ENCODE measurements at regions not wholly inside any gene's neighbourhood (a gene's known extent, or its start where the extent isn't known, plus 50 kb on each side); places are given as distances from the start of the nearest gene placed in this dataset.
"Not testable (repeated sequence)": the region's sequence is repeated elsewhere in the genome, so short reads cannot be mapped to it uniquely, and the experiment has no call there.

DNA sequence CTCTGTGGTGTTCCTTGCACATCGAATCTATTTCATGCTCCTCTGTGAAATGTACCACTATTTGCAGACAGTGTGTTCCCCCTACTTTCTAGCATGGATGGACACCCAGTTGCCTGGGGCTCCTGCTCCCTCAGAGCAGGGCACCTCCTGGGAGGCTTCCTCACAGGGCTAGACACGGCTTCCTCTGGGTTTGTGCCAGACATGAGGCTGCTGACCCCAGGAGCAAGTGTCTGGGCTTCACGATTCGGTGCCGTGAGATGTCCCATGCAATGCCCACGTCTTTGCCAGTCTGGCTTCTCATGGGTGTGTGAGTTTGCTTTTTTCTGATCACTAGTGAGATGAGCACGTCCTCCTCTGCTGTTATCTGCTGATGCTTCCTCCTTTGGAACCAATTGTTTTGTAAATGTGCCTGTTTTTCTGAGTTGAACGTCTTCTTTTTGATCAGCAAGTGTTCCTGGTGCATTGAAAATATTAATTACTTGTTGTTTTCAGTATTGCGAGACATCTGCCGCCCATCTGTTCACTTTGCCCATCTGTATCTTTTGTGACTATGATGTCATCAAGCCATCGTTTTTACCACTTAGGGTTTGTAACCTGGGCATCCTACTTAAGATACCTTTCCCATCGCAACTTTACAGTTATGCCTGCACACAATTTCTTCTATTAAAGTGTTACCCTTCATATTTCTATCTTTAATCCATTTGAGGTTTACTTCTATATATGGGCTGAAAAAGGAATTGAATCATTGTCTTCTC is 92.0 kb downstream of the TTLL2 start:
- no peak overlapping the region for H3K4me3 ChIP-seq (ENCODE audit: low read length)
- no peaks in the 10 kb centered on the region for H3K27me3 ChIP-seq (ENCODE audit: control insufficient read depth, low read length)
- no peak overlapping the region for H3K27ac ChIP-seq (ENCODE audit: low read depth, low read length)
- no peaks in the 10 kb centered on the region for H3F3A ChIP-seq (ENCODE audit: control insufficient read depth, insufficient read depth)
- no peaks in the 10 kb centered on the region for H3K9me2 ChIP-seq (replicated peaks; ENCODE audit: control insufficient read depth, low read length)
- H3K9me3 ChIP-seq (ENCODE audit: control insufficient read depth, insufficient read depth, low read length): no peaks in the 10 kb centered on the region
- no peaks in the 10 kb centered on the region for H4K20me1 ChIP-seq (ENCODE audit: control insufficient read depth, insufficient read depth, low read depth, low read length)
- H3K4me2 ChIP-seq (ENCODE audit: low read length): no peak overlapping the region
- H3K4me1 ChIP-seq (ENCODE audit: control insufficient read depth, low read length): no peaks in the 10 kb centered on the region
- no peaks in the 10 kb centered on the region for H3K79me2 ChIP-seq (ENCODE audit: control insufficient read depth, low read length)
- TF ChIP-seq EZH2phosphoT487 (IDR thresholded peaks at IDR 0.05; ENCODE audit: borderline replicate concordance, low read length) (no peak), CTCF (IDR thresholded peaks at IDR 0.05; ENCODE audit: low read depth, low read length, poor library complexity, severe bottlenecking) (no peak)
- no peaks in the 10 kb centered on the region for H3K36me3 ChIP-seq (ENCODE audit: control insufficient read depth, low read length)

DNA sequence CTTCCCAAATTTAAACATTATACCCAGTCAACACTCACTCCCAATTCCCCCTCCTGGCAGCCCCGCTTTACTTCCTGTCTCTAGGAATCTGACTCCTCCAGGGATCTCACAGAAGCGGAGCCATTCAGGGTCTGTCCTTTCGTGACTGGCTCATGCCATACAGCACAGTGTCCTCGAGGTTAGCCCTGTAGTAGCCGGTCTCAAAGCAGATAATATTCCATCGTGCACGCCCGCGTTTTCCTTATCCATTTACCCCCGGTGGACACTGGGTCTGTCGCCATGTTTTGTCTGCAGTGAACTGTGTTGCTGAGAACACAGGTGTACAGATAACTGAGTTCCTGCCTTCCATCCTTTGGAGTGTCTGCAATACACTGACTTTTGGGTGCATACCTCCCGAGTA is 95.3 kb downstream of the TTLL2 start:
- no peaks in the 10 kb centered on the region for H4K20me1 ChIP-seq (ENCODE audit: control insufficient read depth, insufficient read depth, low read depth, low read length)
- no peak overlapping the region for H3K4me2 ChIP-seq (ENCODE audit: low read length)
- H3K4me1 ChIP-seq (ENCODE audit: control insufficient read depth, low read length): no peaks in the 10 kb centered on the region
- no peaks in the 10 kb centered on the region for H3K36me3 ChIP-seq (ENCODE audit: control insufficient read depth, low read length)
- no peaks in the 10 kb centered on the region for H3K27me3 ChIP-seq (ENCODE audit: control insufficient read depth, low read length)
- TF ChIP-seq CTCF (IDR thresholded peaks at IDR 0.05; ENCODE audit: low read depth, low read length, poor library complexity, severe bottlenecking): no peak
- TF ChIP-seq EZH2phosphoT487 (IDR thresholded peaks at IDR 0.05; ENCODE audit: borderline replicate concordance, low read length): no peak
- H3F3A ChIP-seq (ENCODE audit: control insufficient read depth, insufficient read depth): no peaks in the 10 kb centered on the region
- H3K9me2 ChIP-seq (replicated peaks; ENCODE audit: control insufficient read depth, low read length): no peaks in the 10 kb centered on the region
- H3K9me3 ChIP-seq (ENCODE audit: control insufficient read depth, insufficient read depth, low read length): 0 out of 2 replicates have a peak, but pooled peaks cover 3% of the 10 kb centered on the region
- H3K27ac ChIP-seq (ENCODE audit: low read depth, low read length): no peak overlapping the region
- H3K79me2 ChIP-seq (ENCODE audit: control insufficient read depth, low read length): no peaks in the 10 kb centered on the region
- H3K4me3 ChIP-seq (ENCODE audit: low read length): no peak overlapping the region

DNA sequence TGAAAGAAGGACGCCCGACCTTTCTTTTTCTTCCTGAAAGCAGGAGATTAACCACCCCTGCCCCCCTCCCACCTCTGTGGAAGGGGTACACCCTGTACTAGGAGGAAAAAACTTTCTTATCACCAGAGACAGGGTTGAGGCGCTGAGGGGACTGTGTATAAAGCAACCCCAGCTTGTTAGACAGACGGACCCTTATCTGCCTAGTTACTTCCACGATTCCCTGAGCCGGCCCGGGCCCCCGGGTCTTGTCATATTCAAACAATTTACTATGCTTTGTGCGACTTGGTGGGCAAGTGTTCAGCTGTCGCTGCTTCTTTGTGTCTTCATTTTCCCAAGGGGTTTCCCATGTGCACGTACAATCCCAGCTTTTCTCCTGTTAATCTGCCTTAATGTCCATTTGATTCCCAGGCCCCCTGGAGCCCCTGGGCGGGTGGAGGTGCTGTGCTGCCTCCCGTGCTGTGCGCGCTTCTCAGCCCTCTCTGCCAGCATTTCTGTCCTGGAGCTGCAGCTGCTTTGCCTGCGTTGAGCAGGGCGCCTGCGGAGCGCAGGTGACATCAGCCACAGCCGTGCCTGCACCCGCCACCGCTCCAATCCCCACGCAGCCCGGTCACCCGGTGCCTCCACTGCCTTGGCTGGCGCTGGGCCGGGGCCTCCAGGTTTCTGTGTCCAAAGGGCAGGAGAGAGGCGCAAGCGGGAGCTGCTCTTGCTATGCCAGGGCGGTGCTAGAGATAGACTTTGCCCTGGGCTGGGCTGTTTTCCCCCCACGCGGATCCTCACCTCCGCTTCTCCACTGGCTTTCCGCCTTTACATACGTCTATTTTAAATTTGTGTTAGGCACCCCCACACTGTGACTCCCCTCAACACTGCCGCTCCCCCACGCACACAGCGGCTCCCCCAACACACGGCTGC is 96.2 kb downstream of the TTLL2 start:
- Histone ChIP-seq H3K27me3 (ENCODE audit: control insufficient read depth, low read length) (no peaks in the 10 kb centered on the region), H4K20me1 (ENCODE audit: control insufficient read depth, insufficient read depth, low read depth, low read length) (no peaks in the 10 kb centered on the region), H3K79me2 (ENCODE audit: control insufficient read depth, low read length) (no peaks in the 10 kb centered on the region), H3K27ac (ENCODE audit: low read depth, low read length) (no peak overlapping the region), H3K9me3 (ENCODE audit: control insufficient read depth, insufficient read depth, low read length) (0 out of 2 replicates have a peak, but pooled peaks cover 3% of the 10 kb centered on the region), H3K4me2 (ENCODE audit: low read length) (no peak overlapping the region), H3K4me1 (ENCODE audit: control insufficient read depth, low read length) (no peaks in the 10 kb centered on the region), H3F3A (ENCODE audit: control insufficient read depth, insufficient read depth) (no peaks in the 10 kb centered on the region), H3K4me3 (ENCODE audit: low read length) (no peak overlapping the region), H3K36me3 (ENCODE audit: control insufficient read depth, low read length) (no peaks in the 10 kb centered on the region), H3K9me2 (replicated peaks; ENCODE audit: control insufficient read depth, low read length) (no peaks in the 10 kb centered on the region)
- TF ChIP-seq EZH2phosphoT487 (IDR thresholded peaks at IDR 0.05; ENCODE audit: borderline replicate concordance, low read length) (no peak), CTCF (IDR thresholded peaks at IDR 0.05; ENCODE audit: low read depth, low read length, poor library complexity, severe bottlenecking) (no peak)

DNA sequence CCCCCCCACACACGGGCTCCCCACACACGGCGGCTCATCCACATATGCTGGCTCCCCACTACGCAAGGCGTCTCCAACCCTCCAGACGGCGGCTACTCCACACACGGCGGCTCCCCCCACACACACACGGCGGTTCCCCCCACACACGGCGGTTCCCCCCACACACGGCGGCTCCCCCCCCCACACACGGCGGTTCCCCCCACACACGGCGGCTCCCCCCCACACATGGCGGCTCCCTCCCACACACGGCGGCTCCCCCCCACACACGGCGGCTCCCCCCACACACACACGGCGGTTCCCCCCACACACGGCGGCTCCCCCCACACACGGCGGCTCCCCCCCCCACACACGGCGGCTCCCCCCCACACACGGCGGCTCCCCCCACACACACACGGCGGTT is 97.1 kb downstream of the TTLL2 start:
- not testable (repeated sequence) for H3K27ac ChIP-seq (ENCODE audit: low read depth, low read length); H3K4me2 ChIP-seq (ENCODE audit: low read length); H4K20me1 ChIP-seq (ENCODE audit: control insufficient read depth, insufficient read depth, low read depth, low read length); H3F3A ChIP-seq (ENCODE audit: control insufficient read depth, insufficient read depth); H3K36me3 ChIP-seq (ENCODE audit: control insufficient read depth, low read length); H3K9me3 ChIP-seq (ENCODE audit: control insufficient read depth, insufficient read depth, low read length); H3K4me3 ChIP-seq (ENCODE audit: low read length); H3K4me1 ChIP-seq (ENCODE audit: control insufficient read depth, low read length); H3K9me2 ChIP-seq (replicated peaks; ENCODE audit: control insufficient read depth, low read length); H3K27me3 ChIP-seq (ENCODE audit: control insufficient read depth, low read length); H3K79me2 ChIP-seq (ENCODE audit: control insufficient read depth, low read length)

Measured in DOHH2 (cell line).